ENCODE measurements at regions not wholly inside any gene's neighbourhood (a gene's known extent, or its start where the extent isn't known, plus 50 kb on each side); places are given as distances from the start of the nearest gene placed in this dataset.

DNA sequence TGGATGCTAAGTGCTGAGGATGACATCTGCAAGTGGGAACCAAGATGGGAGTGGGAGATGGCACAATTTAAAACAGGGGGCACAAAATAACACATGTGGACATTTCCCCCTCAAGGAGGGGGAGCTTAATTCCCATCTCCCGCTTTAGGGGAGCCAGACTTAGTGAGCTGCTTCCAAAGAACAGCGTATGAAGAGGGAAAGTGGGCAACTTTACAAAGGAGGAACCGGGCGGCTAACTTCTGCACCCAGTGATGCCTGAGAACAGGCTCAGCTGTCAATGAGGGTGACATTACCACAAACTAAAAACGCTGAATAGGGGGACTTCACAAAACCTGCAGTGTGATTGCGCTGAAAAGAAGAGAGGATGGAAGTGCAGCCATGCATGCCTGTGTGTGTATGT, 95.5 kb upstream of the NXT1 start:
- no TSS peak for BruUV-seq (replicated peaks)
- TF ChIP-seq MAFK (IDR thresholded peaks at IDR 0.05; ENCODE audit: low read depth, low read length): no peak
- no peak for TF ChIP-seq POLR2A (IDR thresholded peaks at IDR 0.05; ENCODE audit: low read depth, low read length)
- no peak for TF ChIP-seq CHD1 (IDR thresholded peaks at IDR 0.05; ENCODE audit: low read depth, low read length)
- TF ChIP-seq, protein P1, sequence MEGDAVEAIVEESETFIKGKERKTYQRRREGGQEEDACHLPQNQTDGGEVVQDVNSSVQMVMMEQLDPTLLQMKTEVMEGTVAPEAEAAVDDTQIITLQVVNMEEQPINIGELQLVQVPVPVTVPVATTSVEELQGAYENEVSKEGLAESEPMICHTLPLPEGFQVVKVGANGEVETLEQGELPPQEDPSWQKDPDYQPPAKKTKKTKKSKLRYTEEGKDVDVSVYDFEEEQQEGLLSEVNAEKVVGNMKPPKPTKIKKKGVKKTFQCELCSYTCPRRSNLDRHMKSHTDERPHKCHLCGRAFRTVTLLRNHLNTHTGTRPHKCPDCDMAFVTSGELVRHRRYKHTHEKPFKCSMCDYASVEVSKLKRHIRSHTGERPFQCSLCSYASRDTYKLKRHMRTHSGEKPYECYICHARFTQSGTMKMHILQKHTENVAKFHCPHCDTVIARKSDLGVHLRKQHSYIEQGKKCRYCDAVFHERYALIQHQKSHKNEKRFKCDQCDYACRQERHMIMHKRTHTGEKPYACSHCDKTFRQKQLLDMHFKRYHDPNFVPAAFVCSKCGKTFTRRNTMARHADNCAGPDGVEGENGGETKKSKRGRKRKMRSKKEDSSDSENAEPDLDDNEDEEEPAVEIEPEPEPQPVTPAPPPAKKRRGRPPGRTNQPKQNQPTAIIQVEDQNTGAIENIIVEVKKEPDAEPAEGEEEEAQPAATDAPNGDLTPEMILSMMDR (conservative IDR thresholded peaks at IDR 0.05; ENCODE audit: low read depth, low read length): no peak
- TF ChIP-seq RAD21 (IDR thresholded peaks at IDR 0.05; ENCODE audit: low read length): no peak
- TF ChIP-seq RFX5 (IDR thresholded peaks at IDR 0.05; ENCODE audit: low read depth, low read length): no peak
- TF ChIP-seq MXI1 (IDR thresholded peaks at IDR 0.05; ENCODE audit: borderline replicate concordance, low read depth, low read length): no peak
- H3K36me3 ChIP-seq (ENCODE audit: control insufficient read depth, insufficient read depth, low read length): no peaks in the 10 kb centered on the region
- H3K27ac ChIP-seq (ENCODE audit: insufficient read depth, low read length): no peak overlapping the region
- H3K18ac ChIP-seq (ENCODE audit: low read depth, low read length): no peak overlapping the region
- H3K9me1 ChIP-seq (ENCODE audit: insufficient read depth, low read length): no peaks in the 10 kb centered on the region; the same call in 1 of the 2 replicates
- no peaks in the 10 kb centered on the region for H3K79me1 ChIP-seq (ENCODE audit: low read depth in 1 of 2, low read length in 2 of 2)
- H3K27me3 ChIP-seq (ENCODE audit: control insufficient read depth, insufficient read depth, low read length): peaks cover 16% of the 10 kb centered on the region
- no peak overlapping the region for H2BK5ac ChIP-seq (ENCODE audit: low read depth, low read length, poor library complexity, severe bottlenecking)
- peaks cover 14% of the 10 kb centered on the region; the same call in 1 of the 2 replicates for H3K4me1 ChIP-seq (ENCODE audit: control insufficient read depth, insufficient read depth, low read length)
- no peak overlapping the region for H3K4me3 ChIP-seq (ENCODE audit: insufficient read depth, low read depth, low read length)
- H4K8ac ChIP-seq (ENCODE audit: low read depth in 2 of 2, low read length in 2 of 2): no peak overlapping the region
- POLR2A ChIA-PET (ENCODE audit: unreplicated experiment): no interaction called here
- CTCF ChIA-PET: interaction anchor here (1.4 kb wide), 1 partner anchor 20 kb away, joined by 4 read pairs; no protein-coding TSS in a partner anchor
- DNase-seq: no peak
- no peak overlapping the region for H2BK15ac ChIP-seq (ENCODE audit: low read depth, low read length)
- no peak overlapping the region for H2AK9ac ChIP-seq (replicated peaks; ENCODE audit: low read depth, low read length, poor library complexity)
- no peak overlapping the region for H4K5ac ChIP-seq (ENCODE audit: low read depth, low read length)
- H2AK5ac ChIP-seq (ENCODE audit: low read depth, low read length): no peak overlapping the region
- no peaks in the 10 kb centered on the region for H4K20me1 ChIP-seq (ENCODE audit: insufficient read depth, low read length)
- in situ Hi-C loops (cut with MboI; ENCODE audit: low sequenced_read_pairs) (no loop called here), dilution Hi-C loops (cut with HindIII; ENCODE audit: low sequenced_read_pairs, unreplicated experiment) (no loop called here), intact Hi-C loops (cut with micrococcal nuclease) (no loop called here)
- H4K91ac ChIP-seq (ENCODE audit: insufficient read depth, low read depth, low read length): no peak overlapping the region
- H2AFZ ChIP-seq (replicated peaks; ENCODE audit: low read length, poor library complexity): peak overlapping the region; percentile 40
- no peak overlapping the region for H2BK20ac ChIP-seq (ENCODE audit: low read depth, low read length)
- no CpG with 5 or more reads among the region's 6 CpGs for WGBS, 2 experiments (ENCODE audit: extremely low coverage in 2 of 2, insufficient read length in 1 of 2)
- no peak overlapping the region for H2BK120ac ChIP-seq (ENCODE audit: low read depth, low read length)
- H3K56ac ChIP-seq (ENCODE audit: extremely low read depth, insufficient read depth, low read length): no peak overlapping the region
- H3K4ac ChIP-seq (ENCODE audit: low read depth, low read length): no peak overlapping the region
- ATAC-seq (ENCODE audit: low read depth): no peak
- H3K9me3 ChIP-seq (ENCODE audit: control insufficient read depth, insufficient read depth, low read length): no peaks in the 10 kb centered on the region
- H3K23ac ChIP-seq (ENCODE audit: low read depth, low read length): no peak overlapping the region
- no peak overlapping the region for H3K9ac ChIP-seq (ENCODE audit: low read depth, low read length)
- no peak overlapping the region for H3K14ac ChIP-seq (replicated peaks; ENCODE audit: low read depth, low read length)
- H3K4me2 ChIP-seq (ENCODE audit: low read depth, low read length): no peak overlapping the region
